ENCODE measurements at regions not wholly inside any gene's neighbourhood (a gene's known extent, or its start where the extent isn't known, plus 50 kb on each side); places are given as distances from the start of the nearest gene placed in this dataset.

GRCh38 chr10:61289813-61290212 lies 163.4 kb downstream of the TMEM26 start (continued):
- no peak for TF ChIP-seq ZNF423 (CRISPR knock-in tag; IDR thresholded peaks at IDR 0.05)
- no peak for TF ChIP-seq ZNF416 (CRISPR knock-in tag; IDR thresholded peaks at IDR 0.05)
- no peak for TF ChIP-seq IRF1 (CRISPR knock-in tag; IDR thresholded peaks at IDR 0.05)
- TF ChIP-seq ARID4B (CRISPR knock-in tag; IDR thresholded peaks at IDR 0.05; ENCODE audit: borderline replicate concordance): no peak
- TF ChIP-seq MYBL2 (CRISPR knock-in tag; IDR thresholded peaks at IDR 0.05): no peak

- DNase-seq (ENCODE audit: low spot score) (no peak), ATAC-seq (no peak)
- H3K4me1 Mint-ChIP-seq: peaks cover 8% of the 10 kb centered on the region
- H3K4me3 Mint-ChIP-seq: no peak overlapping the region
- H3K9me3 Mint-ChIP-seq: peaks cover 13% of the 10 kb centered on the region
- H3K27me3 Mint-ChIP-seq (ENCODE audit: low read depth): no peaks in the 10 kb centered on the region
- H3K36me3 Mint-ChIP-seq: no peaks in the 10 kb centered on the region
- CTCF ChIA-PET: no interaction called here
- TF ChIP-seq ZNF219 (CRISPR knock-in tag; IDR thresholded peaks at IDR 0.05; ENCODE audit: borderline replicate concordance): no peak
- no peak for TF ChIP-seq NFE2L1 (CRISPR knock-in tag; IDR thresholded peaks at IDR 0.05)
- no peak for TF ChIP-seq ZSCAN18 (CRISPR knock-in tag; IDR thresholded peaks at IDR 0.05)
- no peak for TF ChIP-seq GRHL2 (CRISPR knock-in tag; IDR thresholded peaks at IDR 0.05; ENCODE audit: insufficient replicate concordance, severe bottlenecking)
- TF ChIP-seq USF1 (CRISPR knock-in tag; IDR thresholded peaks at IDR 0.05): no peak
- TF ChIP-seq FOXK1 (CRISPR knock-in tag; IDR thresholded peaks at IDR 0.05): no peak
- no peak for TF ChIP-seq ZNF281 (CRISPR knock-in tag; IDR thresholded peaks at IDR 0.05)
- TF ChIP-seq ZNF416 (CRISPR knock-in tag; IDR thresholded peaks at IDR 0.05): no peak
- no peak for TF ChIP-seq ETV6 (CRISPR knock-in tag; IDR thresholded peaks at IDR 0.05)
- no peak for TF ChIP-seq PREB (CRISPR knock-in tag; IDR thresholded peaks at IDR 0.05; ENCODE audit: borderline replicate concordance)
- POLR2A ChIA-PET: no interaction called here
- no peak overlapping the region for H3K27ac Mint-ChIP-seq
Measured at GRCh38 chr10:61286686-61287085, 166.5 kb downstream of the TMEM26 start.
